BLaER1 (cell line): ENCODE measurements at regions not wholly inside any gene's neighbourhood (a gene's known extent, or its start where the extent isn't known, plus 50 kb on each side); places are given as distances from the start of the nearest gene placed in this dataset.

Experiments
- H3K27ac ChIP-seq: shearing (Covaris generic); formaldehyde crosslinking; 2 replicates; pipeline ENCODE4 v1.8.1; 2022
- H3K27me3 ChIP-seq: shearing (Covaris generic); formaldehyde crosslinking; 2 replicates; pipeline ENCODE4 v1.8.1; 2022
- H3K36me3 ChIP-seq: shearing (Covaris generic); formaldehyde crosslinking; 2 replicates; pipeline ENCODE4 v1.8.1; 2022
- H3K4me1 ChIP-seq: shearing (Covaris generic); formaldehyde crosslinking; 2 replicates; pipeline ENCODE4 v1.8.1; 2022
- H3K4me2 ChIP-seq: shearing (Covaris generic); formaldehyde crosslinking; 2 replicates; pipeline ENCODE4 v1.8.1; 2022
- H3K4me3 ChIP-seq: shearing (Covaris generic); formaldehyde crosslinking; 2 replicates; pipeline ENCODE4 v1.8.1; 2022
- H3K9ac ChIP-seq: shearing (Covaris generic); formaldehyde crosslinking; 2 replicates; pipeline ENCODE4 v1.8.1; 2022
- H3K9me3 ChIP-seq: shearing (Covaris generic); formaldehyde crosslinking; 2 replicates; pipeline ENCODE4 v1.8.1; 2022
- H4K20me1 ChIP-seq: shearing (Covaris generic); formaldehyde crosslinking; 2 replicates; pipeline ENCODE4 v1.8.1; 2022
- Cebpa-rat ChIP-seq: shearing (Covaris generic); IDR thresholded peaks from 2 replicates; pipeline ENCODE4 v1.8.1; 2022

DNA sequence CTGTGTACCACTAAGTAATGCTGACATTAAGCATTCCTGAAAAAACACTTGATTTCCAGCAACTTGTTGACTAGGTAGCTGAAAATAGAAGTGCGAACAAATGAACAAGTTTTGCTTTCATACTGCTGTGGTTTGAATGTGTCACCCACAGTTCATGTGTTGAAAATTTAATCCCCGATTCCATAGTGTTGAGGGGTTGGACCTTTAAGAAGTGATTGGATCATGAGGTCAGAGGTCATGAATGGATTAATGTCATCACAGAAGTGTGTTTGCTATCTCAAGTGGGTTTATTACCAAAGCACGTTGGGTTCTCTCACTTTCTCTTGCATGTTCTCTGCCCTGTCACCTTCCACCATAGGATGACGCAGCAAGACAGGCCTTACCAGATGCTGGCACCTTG, 568.5 kb downstream of the UTRN start:
- Histone ChIP-seq H4K20me1 (no peaks in the 10 kb centered on the region), H3K36me3 (peaks cover 38% of the 10 kb centered on the region), H3K27me3 (no peaks in the 10 kb centered on the region), H3K4me3 (no peak overlapping the region), H3K9ac (no peak overlapping the region), H3K4me1 (peaks cover 8% of the 10 kb centered on the region; the same call in 1 of the 2 replicates), H3K27ac (no peak overlapping the region), H3K9me3 (no peaks in the 10 kb centered on the region), H3K4me2 (no peak overlapping the region)
- no peak for TF ChIP-seq Cebpa-rat

DNA sequence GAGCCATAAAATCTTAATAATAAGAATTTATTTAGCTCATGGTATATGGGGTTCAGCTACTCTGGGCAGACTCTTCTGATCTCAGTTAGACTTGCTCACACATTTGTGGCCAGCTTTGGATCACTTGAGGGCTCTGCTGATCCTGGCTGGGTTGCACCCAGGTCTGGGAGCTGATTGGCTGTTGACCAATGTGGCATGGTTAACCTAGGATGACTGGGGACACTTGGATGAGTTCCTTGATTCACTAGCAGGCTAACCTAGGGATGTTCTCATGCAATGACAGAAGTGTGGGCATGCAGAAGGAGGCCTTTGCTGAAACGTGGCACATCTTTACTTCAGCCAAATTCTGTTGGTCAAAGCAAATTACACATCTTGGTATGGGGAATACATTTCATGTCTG, 569.5 kb downstream of the UTRN start:
- H3K4me3 ChIP-seq = no peak overlapping the region
- no peaks in the 10 kb centered on the region for H4K20me1 ChIP-seq
- no peaks in the 10 kb centered on the region for H3K9me3 ChIP-seq
- H3K9ac ChIP-seq = no peak overlapping the region
- peaks cover 8% of the 10 kb centered on the region; the same call in 1 of the 2 replicates for H3K4me1 ChIP-seq
- TF ChIP-seq Cebpa-rat = no peak
- H3K27me3 ChIP-seq = no peaks in the 10 kb centered on the region
- H3K36me3 ChIP-seq = peaks cover 29% of the 10 kb centered on the region
- no peak overlapping the region for H3K4me2 ChIP-seq
- H3K27ac ChIP-seq = no peak overlapping the region

DNA sequence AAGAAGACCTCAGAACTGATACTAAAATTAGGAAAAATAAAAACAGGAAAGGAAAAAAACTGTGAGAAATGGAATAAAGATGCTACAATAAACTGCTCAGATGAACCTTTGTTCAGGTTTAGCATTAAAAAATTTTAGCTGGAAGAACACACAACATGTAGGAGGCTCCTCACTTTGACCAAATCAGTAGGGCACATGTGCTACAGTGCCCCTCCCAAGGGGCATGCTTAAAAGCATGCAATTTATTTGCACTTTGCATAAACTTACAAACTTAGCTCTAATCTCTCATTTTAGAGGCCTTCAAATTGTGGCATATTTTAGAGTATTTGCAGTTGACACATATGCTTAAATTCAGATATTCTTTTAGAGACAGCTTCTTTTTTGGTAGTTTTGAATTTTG, 570.2 kb downstream of the UTRN start:
- H3K4me2 ChIP-seq = no peak overlapping the region
- no peak overlapping the region for H3K4me3 ChIP-seq
- H3K9me3 ChIP-seq = no peaks in the 10 kb centered on the region
- H3K9ac ChIP-seq = no peak overlapping the region
- no peak overlapping the region for H3K27ac ChIP-seq
- H3K4me1 ChIP-seq = peaks cover 8% of the 10 kb centered on the region; the same call in 1 of the 2 replicates
- no peaks in the 10 kb centered on the region for H4K20me1 ChIP-seq
- no peak for TF ChIP-seq Cebpa-rat
- H3K27me3 ChIP-seq = no peaks in the 10 kb centered on the region
- peaks cover 22% of the 10 kb centered on the region for H3K36me3 ChIP-seq

DNA sequence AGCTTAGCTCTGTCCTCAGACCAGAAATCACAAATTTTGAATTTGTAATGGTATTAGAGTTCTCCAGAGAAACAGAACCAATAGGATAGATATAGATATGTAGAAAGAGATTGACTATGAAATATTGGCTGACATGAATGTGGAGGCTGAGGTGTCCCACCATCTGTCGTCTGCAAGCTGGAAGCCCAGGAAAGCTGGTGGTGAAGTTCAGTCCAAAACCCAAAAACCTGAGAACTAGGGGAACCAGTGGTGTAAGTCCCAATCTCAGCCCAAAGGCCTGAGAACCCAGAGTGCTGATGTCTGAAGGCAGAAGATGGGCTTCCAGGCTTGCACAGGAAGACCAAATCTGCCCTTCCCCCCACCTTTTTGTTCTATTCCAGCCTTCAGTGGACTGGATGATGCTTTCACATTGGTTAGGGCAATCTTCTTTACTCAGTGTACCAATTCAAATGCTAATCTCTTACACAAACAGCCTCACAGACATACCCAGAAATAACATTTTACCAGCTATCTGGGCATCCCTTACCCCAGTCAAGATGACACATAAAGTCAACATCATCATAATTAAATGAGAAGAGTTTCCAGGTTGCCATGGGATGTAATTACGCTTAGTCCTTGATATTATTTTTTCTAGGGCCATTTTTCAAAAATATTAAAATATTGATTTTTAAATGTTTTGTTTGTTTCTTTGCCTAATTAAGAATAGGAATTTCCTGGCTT, 570.8 kb downstream of the UTRN start:
- Histone ChIP-seq H3K4me2 (no peak overlapping the region), H3K9me3 (no peaks in the 10 kb centered on the region), H3K27ac (no peak overlapping the region)

DNA sequence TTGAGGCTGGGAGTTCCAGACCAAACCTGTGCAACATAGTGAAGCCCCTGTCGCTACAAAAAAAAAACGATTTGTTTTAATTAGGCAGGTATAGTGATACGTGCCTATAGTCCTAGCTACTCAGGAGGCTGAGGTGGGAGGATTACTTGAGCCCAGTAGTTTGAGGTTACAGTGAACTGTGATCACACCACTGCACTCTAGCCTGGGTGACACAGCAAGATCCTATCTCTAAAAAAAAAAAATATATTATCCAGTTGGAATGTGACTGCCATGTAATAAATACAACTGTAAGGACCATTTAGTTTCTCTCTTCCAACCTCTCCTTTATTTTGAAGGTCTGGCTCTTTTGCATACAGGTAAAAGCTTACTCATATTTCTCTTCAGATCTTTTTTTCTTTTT, 571.5 kb downstream of the UTRN start:
- no peak overlapping the region for H3K9ac ChIP-seq
- H3K36me3 ChIP-seq = peaks cover 13% of the 10 kb centered on the region; the same call in 1 of the 2 replicates
- no peak for TF ChIP-seq Cebpa-rat
- H3K27ac ChIP-seq = no peak overlapping the region
- no peak overlapping the region for H3K4me3 ChIP-seq
- no peaks in the 10 kb centered on the region for H3K9me3 ChIP-seq
- no peaks in the 10 kb centered on the region for H4K20me1 ChIP-seq
- H3K4me2 ChIP-seq = no peak overlapping the region
- H3K27me3 ChIP-seq = no peaks in the 10 kb centered on the region
- H3K4me1 ChIP-seq = peaks cover 8% of the 10 kb centered on the region; the same call in 1 of the 2 replicates

More for the DNA sequence above, 570.8 kb downstream of the UTRN start:
- no peaks in the 10 kb centered on the region for H3K27me3 ChIP-seq
- H3K4me1 ChIP-seq = peaks cover 8% of the 10 kb centered on the region; the same call in 1 of the 2 replicates
- no peak for TF ChIP-seq Cebpa-rat
- no peaks in the 10 kb centered on the region for H4K20me1 ChIP-seq
- no peak overlapping the region for H3K4me3 ChIP-seq
- H3K36me3 ChIP-seq = peaks cover 16% of the 10 kb centered on the region
- H3K9ac ChIP-seq = no peak overlapping the region

DNA sequence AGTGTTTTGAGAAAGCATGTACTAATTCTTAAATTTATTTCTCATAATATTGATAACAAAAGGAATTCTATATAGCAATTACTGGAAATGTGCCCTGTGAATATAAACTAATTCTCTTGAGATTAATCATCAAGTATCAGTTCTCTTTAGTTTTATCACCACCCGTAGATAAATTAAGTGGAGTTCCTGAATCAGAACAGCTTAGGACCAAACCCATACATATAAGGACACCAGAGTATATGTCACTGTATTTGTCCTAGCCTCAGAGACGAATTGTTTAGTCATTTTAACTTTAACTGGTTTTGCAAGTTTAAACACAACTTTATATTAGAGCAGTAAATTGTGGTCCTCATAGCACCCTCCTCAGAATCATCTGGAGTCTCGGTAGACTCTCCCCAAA, 572.0 kb downstream of the UTRN start:
- H3K4me3 ChIP-seq = no peak overlapping the region
- H3K4me2 ChIP-seq = no peak overlapping the region
- no peak for TF ChIP-seq Cebpa-rat
- H3K9me3 ChIP-seq = no peaks in the 10 kb centered on the region
- H3K4me1 ChIP-seq = peaks cover 8% of the 10 kb centered on the region; the same call in 1 of the 2 replicates
- H3K36me3 ChIP-seq = peaks cover 9% of the 10 kb centered on the region; the same call in 1 of the 2 replicates
- no peaks in the 10 kb centered on the region for H3K27me3 ChIP-seq
- H3K27ac ChIP-seq = no peak overlapping the region
- H4K20me1 ChIP-seq = no peaks in the 10 kb centered on the region
- H3K9ac ChIP-seq = no peak overlapping the region

DNA sequence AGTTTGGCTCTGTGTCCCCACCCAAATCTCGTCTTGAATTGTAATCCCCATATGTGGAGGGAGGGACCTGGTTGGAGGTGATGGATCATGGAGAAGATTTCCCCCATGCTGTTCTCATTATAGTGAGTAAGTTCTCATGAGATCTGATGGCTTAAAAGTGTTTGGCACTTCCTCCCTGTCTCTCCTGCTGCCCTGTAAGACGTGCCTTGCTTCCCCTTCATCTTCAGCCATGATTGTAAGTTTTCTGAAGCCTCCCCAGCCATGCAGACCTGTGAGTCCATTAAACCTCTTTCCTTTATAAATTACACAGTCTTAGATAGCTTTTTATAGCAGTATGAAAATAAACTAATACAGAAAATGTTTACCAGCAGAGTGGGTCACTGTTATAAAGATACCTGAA, 577.6 kb downstream of the UTRN start:
- H3K27me3 ChIP-seq = no peaks in the 10 kb centered on the region
- peaks cover 34% of the 10 kb centered on the region for H3K9me3 ChIP-seq
- no peaks in the 10 kb centered on the region for H4K20me1 ChIP-seq
- H3K4me3 ChIP-seq = no peak overlapping the region
- no peaks in the 10 kb centered on the region for H3K36me3 ChIP-seq
- no peak overlapping the region for H3K4me2 ChIP-seq
- no peak for TF ChIP-seq Cebpa-rat
- H3K27ac ChIP-seq = no peak overlapping the region
- no peaks in the 10 kb centered on the region for H3K4me1 ChIP-seq
- no peak overlapping the region for H3K9ac ChIP-seq

DNA sequence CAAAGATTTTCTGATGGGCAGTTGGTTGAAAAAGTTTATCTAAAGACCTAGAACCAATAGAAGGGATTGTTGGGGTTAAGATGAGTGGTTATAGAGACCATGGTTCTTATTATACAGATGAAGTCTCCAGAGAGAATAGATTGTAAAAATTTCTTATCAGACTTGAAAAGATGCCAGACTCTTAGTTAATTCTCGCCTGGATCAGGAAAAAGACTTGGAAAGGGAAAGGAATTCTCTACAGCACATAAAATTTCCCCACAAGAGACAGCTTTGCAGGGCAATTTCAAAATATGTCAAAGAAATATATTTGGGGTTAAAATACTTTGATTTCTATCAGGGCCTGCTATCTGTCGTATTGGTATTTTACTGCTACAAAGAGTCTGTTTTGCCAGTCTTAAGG, 582.6 kb downstream of the UTRN start:
- H3K27me3 ChIP-seq = no peaks in the 10 kb centered on the region
- no peak overlapping the region for H3K4me3 ChIP-seq
- no peaks in the 10 kb centered on the region for H3K36me3 ChIP-seq
- no peak overlapping the region for H3K4me2 ChIP-seq
- H3K4me1 ChIP-seq = no peaks in the 10 kb centered on the region
- H4K20me1 ChIP-seq = no peaks in the 10 kb centered on the region
- TF ChIP-seq Cebpa-rat = no peak
- no peak overlapping the region for H3K27ac ChIP-seq
- H3K9me3 ChIP-seq = peaks cover 29% of the 10 kb centered on the region
- H3K9ac ChIP-seq = no peak overlapping the region

DNA sequence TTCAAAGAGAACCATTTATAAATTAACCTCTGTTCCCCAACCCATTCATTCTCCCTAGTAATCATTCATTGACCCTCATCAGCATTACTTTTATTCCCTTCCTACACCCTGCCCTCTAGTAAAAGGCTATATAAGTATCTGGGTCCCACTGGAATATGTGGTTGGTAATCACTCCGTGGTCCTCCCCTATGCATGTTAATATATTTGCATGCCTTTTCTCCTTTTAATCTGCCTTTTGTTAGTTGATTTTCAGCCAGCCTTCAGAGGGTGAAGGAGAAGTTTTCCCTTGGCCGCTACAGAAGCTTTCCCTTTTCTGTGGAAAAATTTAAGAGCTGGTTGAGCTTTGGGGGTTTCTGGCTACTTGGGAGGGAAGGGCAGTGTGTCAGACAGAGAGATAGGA, 585.6 kb downstream of the UTRN start:
- no peaks in the 10 kb centered on the region for H3K4me1 ChIP-seq
- no peaks in the 10 kb centered on the region for H3K36me3 ChIP-seq
- H3K27ac ChIP-seq = no peak overlapping the region
- H4K20me1 ChIP-seq = no peaks in the 10 kb centered on the region
- TF ChIP-seq Cebpa-rat = no peak
- H3K27me3 ChIP-seq = no peaks in the 10 kb centered on the region
- H3K4me2 ChIP-seq = no peak overlapping the region
- H3K4me3 ChIP-seq = no peak overlapping the region
- H3K9me3 ChIP-seq = peaks cover 11% of the 10 kb centered on the region; the same call in 1 of the 2 replicates
- H3K9ac ChIP-seq = no peak overlapping the region

DNA sequence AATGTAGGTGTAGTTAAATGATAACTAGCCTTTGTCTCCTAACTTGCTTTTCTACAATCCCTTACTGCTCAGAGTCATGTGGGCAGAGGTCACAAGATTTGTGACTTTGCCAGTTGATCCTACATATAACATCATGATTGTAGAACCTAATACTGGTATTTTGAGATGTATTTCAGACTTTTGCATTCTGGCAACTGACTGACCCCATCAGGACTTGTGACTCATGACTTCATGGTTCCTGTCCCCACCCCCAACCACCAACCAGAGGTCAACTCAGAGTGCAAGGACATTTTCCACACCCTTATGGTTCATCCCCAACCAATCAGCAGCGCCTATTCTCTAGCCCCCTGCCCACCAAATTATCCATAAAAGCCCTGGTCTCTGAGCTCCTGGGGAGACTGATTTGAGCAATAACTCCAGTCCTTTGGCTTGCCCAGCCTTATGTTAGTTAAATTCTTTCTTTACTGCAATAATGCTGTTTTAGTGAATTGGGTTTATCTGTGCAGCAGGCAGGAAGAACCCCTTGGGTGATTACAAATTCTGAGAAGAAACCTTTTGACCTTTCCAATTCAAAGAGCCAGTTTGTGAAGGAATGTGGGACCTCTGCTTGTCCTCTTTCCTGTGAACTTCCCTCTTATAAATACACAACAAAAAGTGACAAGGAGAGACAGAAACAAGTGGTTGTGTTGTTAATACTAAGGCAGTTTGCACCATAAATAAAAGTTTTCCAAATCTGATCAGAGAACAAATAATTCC, 588.7 kb downstream of the UTRN start:
- Histone ChIP-seq H3K4me2 (no peak overlapping the region), H3K4me1 (no peaks in the 10 kb centered on the region), H3K27ac (no peak overlapping the region), H4K20me1 (no peaks in the 10 kb centered on the region), H3K36me3 (no peaks in the 10 kb centered on the region), H3K9me3 (peaks cover 11% of the 10 kb centered on the region; the same call in 1 of the 2 replicates), H3K9ac (no peak overlapping the region), H3K4me3 (no peak overlapping the region), H3K27me3 (no peaks in the 10 kb centered on the region)
- TF ChIP-seq Cebpa-rat = no peak
